HEK293T (cell line): ENCODE measurements at regions not wholly inside any gene's neighbourhood (a gene's known extent, or its start where the extent isn't known, plus 50 kb on each side); places are given as distances from the start of the nearest gene placed in this dataset.

Experiments
- BHLHE40 ChIP-seq: fragments of 450-650 bp; IDR thresholded peaks from 2 replicates; pipeline ENCODE4 v1.6.1; 2016; ENCODE audit warnings: mild to moderate bottlenecking, moderate library complexity, borderline replicate concordance
- ELF4 ChIP-seq: fragments of 450-650 bp; IDR thresholded peaks from 2 replicates; pipeline ENCODE4 v1.6.1; 2017; ENCODE audit warnings: antibody characterized with exemption
- FOXA1 ChIP-seq: fragments of 450-650 bp; IDR thresholded peaks from 2 replicates; pipeline ENCODE4 v1.6.1; 2016; ENCODE audit warnings: mild to moderate bottlenecking
- FOXK2 ChIP-seq: fragments of 450-650 bp; IDR thresholded peaks from 2 replicates; pipeline ENCODE4 v1.6.1; 2016; ENCODE audit warnings: mild to moderate bottlenecking
- FOXM1 ChIP-seq: fragments of 450-650 bp; IDR thresholded peaks from 2 replicates; pipeline ENCODE4 v1.6.1; 2017; ENCODE audit warnings: mild to moderate bottlenecking, borderline replicate concordance
- LEF1 ChIP-seq: fragments of 450-650 bp; IDR thresholded peaks from 2 replicates; pipeline ENCODE4 v1.6.1; 2017; ENCODE audit warnings: mild to moderate bottlenecking, borderline replicate concordance
- NFRKB ChIP-seq: fragments of 450-650 bp; IDR thresholded peaks from 2 replicates; pipeline ENCODE4 v1.6.1; 2016; ENCODE audit warnings: mild to moderate bottlenecking, moderate library complexity
- SP1 ChIP-seq: fragments of 450-650 bp; IDR thresholded peaks from 2 replicates; pipeline ENCODE4 v1.6.1; 2017
- SUZ12 ChIP-seq: fragments of 450-650 bp; IDR thresholded peaks from 2 replicates; pipeline ENCODE4 v1.6.1; 2016; ENCODE audit warnings: mild to moderate bottlenecking
- TARDBP ChIP-seq: fragments of 450-650 bp; IDR thresholded peaks from 2 replicates; pipeline ENCODE4 v1.6.1; 2016
- ZNF384 ChIP-seq: fragments of 450-650 bp; IDR thresholded peaks from 2 replicates; pipeline ENCODE4 v1.6.1; 2016
- TF ChIP-seq, protein P1 (sequence below): fragments of 450-650 bp; IDR thresholded peaks from 2 replicates; pipeline ENCODE4 v1.6.1; 2016

DNA sequence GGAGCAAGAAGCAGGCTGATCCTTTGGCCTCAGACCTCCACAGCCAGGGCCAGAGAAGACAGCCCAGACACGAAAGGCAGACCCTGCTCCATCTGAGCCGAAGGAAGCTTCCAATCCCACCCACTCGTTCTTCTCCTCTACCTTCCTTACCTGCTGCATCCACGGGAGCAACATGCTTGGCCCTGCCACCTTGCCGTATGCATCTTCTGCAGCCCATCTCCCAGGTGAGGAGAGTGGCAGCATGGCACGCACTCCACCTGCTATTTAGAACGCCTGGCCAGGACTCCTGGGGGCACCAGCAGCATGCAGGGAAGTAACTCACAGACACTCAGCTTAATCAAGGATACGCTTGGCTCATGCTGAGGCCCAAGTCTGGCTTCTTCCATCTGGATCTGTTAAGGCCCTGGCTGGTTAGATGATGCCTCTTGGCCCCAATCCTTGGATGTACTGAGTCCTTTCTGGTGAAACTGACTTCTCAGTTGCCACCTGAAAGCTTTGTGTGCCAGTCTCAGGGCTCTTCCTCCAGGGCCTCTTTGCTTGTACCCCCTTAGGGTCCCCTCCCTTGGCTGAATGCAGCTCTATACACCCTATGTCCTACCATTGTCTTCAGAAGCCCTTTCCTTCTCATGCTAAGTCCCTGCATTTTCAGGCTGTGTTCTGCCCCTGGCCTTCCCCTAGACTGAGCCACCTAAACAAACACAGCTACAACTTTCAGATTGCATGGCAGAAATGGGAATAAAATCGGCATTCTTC, 604.9 kb downstream of the BUD13 start:
- TF ChIP-seq TARDBP, result no peak
- no peak for TF ChIP-seq BHLHE40
- TF ChIP-seq FOXM1, result no peak
- TF ChIP-seq SUZ12, result no peak
- TF ChIP-seq ZNF384, result no peak
- TF ChIP-seq SP1, result no peak
- TF ChIP-seq, protein P1, sequence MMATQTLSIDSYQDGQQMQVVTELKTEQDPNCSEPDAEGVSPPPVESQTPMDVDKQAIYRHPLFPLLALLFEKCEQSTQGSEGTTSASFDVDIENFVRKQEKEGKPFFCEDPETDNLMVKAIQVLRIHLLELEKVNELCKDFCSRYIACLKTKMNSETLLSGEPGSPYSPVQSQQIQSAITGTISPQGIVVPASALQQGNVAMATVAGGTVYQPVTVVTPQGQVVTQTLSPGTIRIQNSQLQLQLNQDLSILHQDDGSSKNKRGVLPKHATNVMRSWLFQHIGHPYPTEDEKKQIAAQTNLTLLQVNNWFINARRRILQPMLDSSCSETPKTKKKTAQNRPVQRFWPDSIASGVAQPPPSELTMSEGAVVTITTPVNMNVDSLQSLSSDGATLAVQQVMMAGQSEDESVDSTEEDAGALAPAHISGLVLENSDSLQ, result no peak
- TF ChIP-seq FOXK2, result no peak
- TF ChIP-seq LEF1, result no peak
- no peak for TF ChIP-seq FOXA1
- no peak for TF ChIP-seq ELF4
- no peak for TF ChIP-seq NFRKB
